ENCODE measurements at regions not wholly inside any gene's neighbourhood (a gene's known extent, or its start where the extent isn't known, plus 50 kb on each side); places are given as distances from the start of the nearest gene placed in this dataset.
A peak's percentile ranks its signal among the peaks of the same experiment; 100 is the strongest.

- DNase-seq (ENCODE audit: low read depth), result no peak
Measured at GRCh38 chr15:70473581-70474370, 289.6 kb downstream of the UACA start.

GRCh38 chr15:70471517-70471916, 291.8 kb downstream of the UACA start:
- no peak for DNase-seq (ENCODE audit: low read depth)

DNA sequence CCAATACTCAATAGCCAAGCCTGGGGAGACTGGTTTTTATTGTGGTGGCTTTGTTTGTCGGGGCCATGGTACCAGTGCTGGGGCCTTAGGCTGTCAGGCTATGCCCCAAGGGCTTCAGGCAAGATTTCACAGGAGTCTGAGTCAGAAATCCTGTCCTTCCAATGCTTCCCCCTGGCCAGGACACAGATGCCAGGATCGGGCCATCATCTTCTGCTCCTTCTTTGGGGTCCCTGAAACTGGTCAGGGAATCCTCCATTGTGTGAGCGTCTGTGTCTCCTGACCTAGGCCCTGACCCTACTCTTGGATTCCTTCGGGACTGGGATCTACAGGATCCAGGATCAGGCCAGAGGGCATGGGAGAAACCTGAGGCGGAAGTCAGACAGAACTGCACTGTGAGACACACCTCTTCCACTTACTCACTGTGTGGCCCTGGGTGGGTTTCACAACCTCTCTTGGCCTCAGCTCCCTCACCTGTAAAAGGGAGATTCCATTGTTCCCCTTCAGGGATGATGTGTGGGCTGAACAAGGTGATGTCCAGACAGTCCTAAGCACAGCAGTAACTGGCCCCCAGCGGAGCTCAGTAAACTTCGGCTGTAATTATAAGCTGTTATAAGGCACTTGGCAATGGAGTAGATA, 292.7 kb downstream of the UACA start:
- DNase-seq (ENCODE audit: low read depth), result no peak

DNA sequence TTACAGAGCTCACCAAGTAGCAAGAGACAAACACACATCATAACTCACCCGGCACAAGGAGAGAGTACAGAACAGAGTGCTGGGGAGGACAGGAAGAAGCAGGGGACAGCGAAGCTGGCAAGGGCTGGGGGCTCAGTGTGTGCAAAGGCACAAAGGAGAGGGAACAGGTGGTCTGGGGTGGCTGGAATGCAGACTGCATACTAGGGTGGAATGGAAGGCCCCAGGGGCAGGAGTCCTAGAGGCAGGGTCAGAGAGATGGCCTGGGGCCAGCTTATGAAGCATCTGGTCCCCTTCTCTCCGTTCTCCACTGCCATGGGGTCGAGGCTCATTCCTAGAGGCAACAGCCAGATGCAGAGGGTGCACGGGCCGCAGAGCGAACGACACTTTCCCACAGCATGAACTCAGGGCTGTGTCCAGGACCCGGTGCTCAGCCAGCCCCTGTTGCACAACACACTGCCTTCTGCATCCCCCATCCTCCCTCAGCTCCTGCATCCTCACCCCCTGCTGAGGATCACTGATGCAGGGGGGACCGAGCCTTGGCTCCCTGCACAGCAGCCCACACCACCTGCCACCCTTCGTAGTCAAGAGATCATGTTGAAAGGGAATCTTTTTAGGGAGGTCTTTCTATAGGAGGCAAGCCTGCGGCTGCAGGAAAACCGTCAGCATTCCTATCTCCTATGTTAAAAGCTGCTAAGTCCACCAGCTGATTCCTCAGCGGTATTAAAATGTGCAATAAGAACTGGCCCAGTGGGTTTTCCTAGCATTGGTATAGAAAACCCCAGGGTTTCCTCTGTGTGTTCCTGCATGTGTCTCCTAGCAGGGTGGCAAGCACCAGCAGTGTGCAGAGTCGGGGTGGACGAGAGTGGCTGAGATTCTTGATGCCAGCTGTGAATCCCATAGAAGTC, 293.5 kb downstream of the UACA start:
- no peak for DNase-seq (ENCODE audit: low read depth)

- no peak for DNase-seq (ENCODE audit: low read depth)
Measured at GRCh38 chr15:70469182-70469581, 294.2 kb downstream of the UACA start.

GRCh38 chr15:70466895-70467529, 296.3 kb downstream of the UACA start:
- no peak for DNase-seq (ENCODE audit: low read depth)

GRCh38 chr15:70466305-70466704, 297.1 kb downstream of the UACA start:
- no peak for DNase-seq (ENCODE audit: low read depth)

DNA sequence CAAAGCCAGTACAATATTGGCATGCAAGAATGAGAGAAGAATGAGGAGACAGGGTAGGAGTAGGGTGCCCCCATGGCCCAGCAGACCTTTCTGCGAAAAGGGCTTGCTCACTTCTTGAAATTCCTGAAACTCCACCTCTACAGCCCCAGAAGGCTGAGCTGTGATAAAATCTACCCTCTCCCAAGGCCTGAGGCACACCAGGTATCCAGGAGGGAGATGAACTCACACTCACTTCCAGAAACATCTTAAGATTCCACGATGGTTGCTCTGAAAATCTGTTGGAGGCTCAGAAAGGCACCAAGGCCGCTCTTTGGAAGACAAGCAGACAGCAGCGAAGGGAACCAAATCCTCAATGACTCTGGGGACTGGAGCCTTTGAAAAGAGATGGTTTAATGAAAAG, 297.5 kb downstream of the UACA start:
- DNase-seq (ENCODE audit: low read depth), result no peak

DNA sequence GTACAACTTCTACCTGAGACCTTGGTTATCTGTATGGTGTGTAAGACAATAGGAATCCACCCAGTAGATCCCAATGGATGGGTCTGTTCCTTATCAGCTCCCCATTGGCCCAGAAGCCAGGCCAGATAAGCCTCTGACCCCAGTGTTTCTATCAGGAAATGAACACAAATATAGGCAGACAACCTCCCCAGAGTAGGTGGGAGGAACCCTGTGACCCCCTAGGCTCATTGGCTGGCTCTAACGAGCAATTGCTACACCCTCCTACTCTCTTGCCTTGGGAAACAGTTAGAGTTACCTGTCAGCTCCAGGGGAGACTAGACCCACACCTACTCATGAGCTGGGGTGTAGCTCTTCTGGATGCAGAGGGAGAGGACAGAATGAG, 299.9 kb downstream of the UACA start:
- DNase-seq (ENCODE audit: low read depth), result no peak

DNA sequence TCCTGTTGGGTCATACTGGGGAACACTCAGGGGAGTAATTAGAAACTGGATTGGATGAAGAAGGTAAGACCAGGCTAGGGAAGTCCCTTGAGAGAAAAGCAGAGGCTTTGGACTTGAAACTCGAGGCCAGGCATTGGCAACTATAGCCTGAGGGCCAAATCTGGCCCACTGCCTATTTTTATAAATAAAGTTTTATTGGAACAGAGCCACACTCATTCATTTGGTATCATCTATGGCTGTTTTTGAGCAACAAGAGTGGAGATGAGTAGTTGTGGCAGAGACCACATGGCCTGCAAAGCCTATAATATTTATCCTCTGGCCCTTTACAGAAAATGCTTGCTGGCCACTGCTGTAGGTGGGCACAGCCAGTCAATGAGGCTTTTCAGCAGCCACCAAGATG, 301.4 kb downstream of the UACA start:
- DNase-seq (ENCODE audit: low read depth), result no peak

- no peak for DNase-seq (ENCODE audit: low read depth)
Measured at GRCh38 chr15:70461017-70461416, 302.3 kb downstream of the UACA start.

DNA sequence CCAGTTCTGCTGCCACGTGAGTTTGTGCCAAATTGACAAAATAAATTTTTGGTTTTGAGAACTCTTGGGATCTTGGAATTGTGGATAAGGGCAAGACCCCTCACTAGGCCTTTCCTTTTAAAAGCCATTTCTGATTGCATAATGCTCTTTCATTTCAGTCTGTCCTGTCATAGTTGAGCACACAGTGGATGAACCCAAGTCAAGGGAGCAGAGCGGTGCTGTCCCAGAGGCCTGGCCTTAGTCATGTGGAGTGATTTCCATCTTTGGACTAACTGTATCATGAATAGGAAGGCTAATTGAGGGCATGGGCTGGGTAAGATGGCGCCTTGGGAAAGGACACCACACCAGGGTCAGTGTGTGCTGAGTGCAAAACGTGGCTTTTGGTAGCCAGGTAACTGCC, 304.0 kb downstream of the UACA start:
- no peak for DNase-seq (ENCODE audit: low read depth)

GRCh38 chr15:70453766-70454165, 309.6 kb downstream of the UACA start:
- DNase-seq (ENCODE audit: low read depth), result no peak

DNA sequence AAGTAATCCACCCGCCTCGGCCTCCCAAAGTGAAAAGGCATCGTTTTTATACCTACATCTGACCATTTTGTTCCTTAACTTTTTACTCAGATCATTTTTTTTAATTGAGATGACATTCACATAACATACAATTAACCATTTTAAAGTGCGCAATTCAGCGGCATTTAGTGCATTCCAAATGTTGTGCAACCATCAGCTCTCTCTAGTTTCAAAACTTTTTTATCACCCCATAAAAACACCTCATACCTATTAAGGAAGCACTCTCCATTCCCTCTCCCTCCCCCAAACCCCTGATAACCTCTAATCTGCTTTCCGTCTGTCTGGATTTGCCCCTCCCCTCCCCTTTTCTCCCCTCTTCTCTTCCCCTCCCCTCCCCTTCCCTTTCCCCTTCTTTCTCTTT, 310.1 kb downstream of the UACA start:
- DNase-seq (ENCODE audit: low read depth), result no peak

GRCh38 chr15:70451821-70452653, 311.3 kb downstream of the UACA start:
- no peak for DNase-seq (ENCODE audit: low read depth)

- DNase-seq (ENCODE audit: low read depth), result no peak
Measured at GRCh38 chr15:70450142-70450443, 313.3 kb downstream of the UACA start.

- no peak for DNase-seq (ENCODE audit: low read depth)
Measured at GRCh38 chr15:70449311-70450141, 313.8 kb downstream of the UACA start.

GRCh38 chr15:70447928-70448698, 315.2 kb downstream of the UACA start:
- peak; percentile 22 for DNase-seq (ENCODE audit: low read depth)

- no peak for DNase-seq (ENCODE audit: low read depth)
Measured at GRCh38 chr15:70447521-70447920, 315.8 kb downstream of the UACA start.

- DNase-seq (ENCODE audit: low read depth), result no peak
Measured at GRCh38 chr15:70447081-70447480, 316.3 kb downstream of the UACA start.
